Activated CD4-positive, alpha-beta T cell treated with anti-CD3 and anti-CD28 coated beads, Interleukin-2, amount 10 ng/mL, durations not matched to agents 7 days and 5 days (primary cell): ENCODE measurements at regions not wholly inside any gene's neighbourhood (a gene's known extent, or its start where the extent isn't known, plus 50 kb on each side); places are given as distances from the start of the nearest gene placed in this dataset.

ENCODE experiments used
- CTCF ChIA-PET: fragments of 350-600 bp; sonication (Branson Sonifier 250); formaldehyde crosslinking; loops from one replicate; lab custom pipeline; 2021; ENCODE audit warnings: antibody characterized with exemption; lab: Charles Lee
- POLR2A ChIA-PET: fragments of 350-600 bp; sonication (Branson Sonifier 250); formaldehyde crosslinking; loops from one replicate; lab custom pipeline; 2021; ENCODE audit warnings: antibody characterized with exemption; lab: Charles Lee
- DNase-seq: peaks from one replicate; pipeline ENCODE4 v3.0.0-alpha.2; 2020
- H3K27ac Mint-ChIP-seq: one replicate; pipeline ENCODE4 v1.8.0; 2021; ENCODE audit warnings: mild to moderate bottlenecking, moderate library complexity, mixed read lengths
- H3K27me3 Mint-ChIP-seq: one replicate; pipeline ENCODE4 v1.8.0; 2021; ENCODE audit warnings: mixed read lengths
- H3K36me3 Mint-ChIP-seq: one replicate; pipeline ENCODE4 v1.8.0; 2021; ENCODE audit warnings: low read depth, mixed read lengths
- H3K4me1 Mint-ChIP-seq: one replicate; pipeline ENCODE4 v1.8.0; 2021; ENCODE audit warnings: mixed read lengths
- H3K4me3 Mint-ChIP-seq: one replicate; pipeline ENCODE4 v1.8.0; 2021; ENCODE audit warnings: mild to moderate bottlenecking, moderate library complexity, mixed read lengths
- H3K9me3 Mint-ChIP-seq: one replicate; pipeline ENCODE4 v1.8.0; 2021; ENCODE audit warnings: mixed read lengths

- POLR2A ChIA-PET, result no interaction called here
- H3K36me3 Mint-ChIP-seq, result no peaks in the 10 kb centered on the region
- H3K4me3 Mint-ChIP-seq, result no peak overlapping the region
- no peaks in the 10 kb centered on the region for H3K4me1 Mint-ChIP-seq
- no peak for DNase-seq
- H3K27ac Mint-ChIP-seq, result no peak overlapping the region
- peaks cover 8% of the 10 kb centered on the region for H3K9me3 Mint-ChIP-seq
- H3K27me3 Mint-ChIP-seq, result peaks cover 19% of the 10 kb centered on the region
- CTCF ChIA-PET, result no interaction called here
Observed at GRCh38 chr14:62006116-62006731, 244.0 kb downstream of the SNAPC1 start.

GRCh38 chr14:62015243-62015642 is 253.0 kb downstream of the SNAPC1 start:
- ChIA-PET CTCF (no interaction called here), POLR2A (no interaction called here)
- H3K36me3 Mint-ChIP-seq, result no peaks in the 10 kb centered on the region
- no peak for DNase-seq
- H3K4me3 Mint-ChIP-seq, result no peak overlapping the region
- no peaks in the 10 kb centered on the region for H3K4me1 Mint-ChIP-seq
- no peaks in the 10 kb centered on the region for H3K9me3 Mint-ChIP-seq
- H3K27ac Mint-ChIP-seq, result no peak overlapping the region
- peaks cover 11% of the 10 kb centered on the region for H3K27me3 Mint-ChIP-seq

- Mint-ChIP-seq H3K4me3 (no peak overlapping the region), H3K36me3 (no peaks in the 10 kb centered on the region), H3K27me3 (peaks cover 11% of the 10 kb centered on the region), H3K4me1 (no peaks in the 10 kb centered on the region), H3K27ac (no peak overlapping the region), H3K9me3 (no peaks in the 10 kb centered on the region)
- CTCF ChIA-PET, result no interaction called here
- POLR2A ChIA-PET, result no interaction called here
- no peak for DNase-seq
Observed at GRCh38 chr14:62015945-62016344, 253.7 kb downstream of the SNAPC1 start.

GRCh38 chr14:62017651-62018230 is 255.5 kb downstream of the SNAPC1 start:
- no peak for DNase-seq
- no peak overlapping the region for H3K4me3 Mint-ChIP-seq
- H3K36me3 Mint-ChIP-seq, result no peaks in the 10 kb centered on the region
- CTCF ChIA-PET, result no interaction called here
- H3K27me3 Mint-ChIP-seq, result peaks cover 10% of the 10 kb centered on the region
- H3K4me1 Mint-ChIP-seq, result no peaks in the 10 kb centered on the region
- POLR2A ChIA-PET, result no interaction called here
- no peaks in the 10 kb centered on the region for H3K9me3 Mint-ChIP-seq
- no peak overlapping the region for H3K27ac Mint-ChIP-seq

DNA sequence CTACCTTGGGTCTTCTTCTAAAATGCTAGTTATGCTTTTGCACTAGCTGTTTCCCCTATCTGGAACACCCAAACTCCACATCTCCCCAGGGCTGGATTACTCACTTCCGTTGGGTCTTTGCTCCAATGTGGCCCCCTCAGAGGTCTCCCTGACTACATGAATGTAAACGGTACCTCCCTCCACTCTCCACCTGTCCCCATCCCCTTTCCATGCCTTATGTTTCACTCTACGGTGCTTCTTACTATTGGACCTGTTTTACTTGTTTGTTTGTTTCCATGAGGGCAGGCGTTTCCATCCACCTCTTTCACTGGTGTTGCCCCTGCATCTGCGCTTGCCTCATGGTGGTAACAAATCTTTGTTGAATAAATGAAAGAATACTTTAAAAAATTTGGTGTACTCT is 256.4 kb downstream of the SNAPC1 start:
- no peak overlapping the region for H3K4me3 Mint-ChIP-seq
- no peak overlapping the region for H3K27ac Mint-ChIP-seq
- DNase-seq, result no peak
- peaks cover 17% of the 10 kb centered on the region for H3K27me3 Mint-ChIP-seq
- CTCF ChIA-PET, result no interaction called here
- no peaks in the 10 kb centered on the region for H3K9me3 Mint-ChIP-seq
- no peaks in the 10 kb centered on the region for H3K4me1 Mint-ChIP-seq
- POLR2A ChIA-PET, result no interaction called here
- no peaks in the 10 kb centered on the region for H3K36me3 Mint-ChIP-seq

DNA sequence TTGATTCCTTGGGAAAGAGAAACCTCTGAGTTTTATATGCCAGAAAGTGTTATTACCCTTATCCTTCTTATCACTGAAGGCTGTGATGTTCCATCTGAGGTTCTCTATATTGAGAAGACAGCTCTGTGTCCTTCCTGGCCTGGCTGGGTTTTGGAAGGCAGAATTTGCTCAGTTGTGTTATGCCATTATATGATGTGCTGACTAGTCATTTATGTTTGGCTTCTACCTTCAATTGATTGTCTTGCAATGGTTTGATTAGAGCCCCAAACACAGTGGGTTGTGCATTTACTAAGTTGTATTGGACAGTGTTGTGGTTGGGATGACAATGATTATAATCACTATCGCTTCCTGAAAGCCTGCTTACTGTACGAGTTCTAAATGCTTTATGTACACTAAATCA is 265.7 kb downstream of the SNAPC1 start:
- Mint-ChIP-seq H3K4me3 (no peak overlapping the region), H3K9me3 (no peaks in the 10 kb centered on the region), H3K4me1 (no peaks in the 10 kb centered on the region), H3K27ac (no peak overlapping the region), H3K27me3 (peaks cover 18% of the 10 kb centered on the region), H3K36me3 (no peaks in the 10 kb centered on the region)
- no peak for DNase-seq
- ChIA-PET POLR2A (no interaction called here), CTCF (no interaction called here)

- peaks cover 18% of the 10 kb centered on the region for H3K27me3 Mint-ChIP-seq
- H3K36me3 Mint-ChIP-seq, result no peaks in the 10 kb centered on the region
- no peak overlapping the region for H3K27ac Mint-ChIP-seq
- H3K4me3 Mint-ChIP-seq, result no peak overlapping the region
- no peak for DNase-seq
- H3K9me3 Mint-ChIP-seq, result no peaks in the 10 kb centered on the region
- no peaks in the 10 kb centered on the region for H3K4me1 Mint-ChIP-seq
- ChIA-PET POLR2A (interaction anchor here (0.6 kb wide), 1 partner anchor 29 kb away, joined by 4 read pairs; no protein-coding TSS in a partner anchor), CTCF (interaction anchor here (1.4 kb wide), 1 partner anchor 17 kb away, joined by 3 read pairs; no protein-coding TSS in a partner anchor)
Observed at GRCh38 chr14:62029569-62029924, 267.3 kb downstream of the SNAPC1 start.

GRCh38 chr14:62030387-62030786 is 268.2 kb downstream of the SNAPC1 start:
- Mint-ChIP-seq H3K4me3 (no peak overlapping the region), H3K4me1 (no peaks in the 10 kb centered on the region), H3K27ac (no peak overlapping the region), H3K9me3 (no peaks in the 10 kb centered on the region), H3K27me3 (peaks cover 14% of the 10 kb centered on the region), H3K36me3 (no peaks in the 10 kb centered on the region)
- ChIA-PET POLR2A (no interaction called here), CTCF (interaction anchor here (1.4 kb wide), 1 partner anchor 18 kb away, joined by 3 read pairs; no protein-coding TSS in a partner anchor)
- DNase-seq, result no peak

DNA sequence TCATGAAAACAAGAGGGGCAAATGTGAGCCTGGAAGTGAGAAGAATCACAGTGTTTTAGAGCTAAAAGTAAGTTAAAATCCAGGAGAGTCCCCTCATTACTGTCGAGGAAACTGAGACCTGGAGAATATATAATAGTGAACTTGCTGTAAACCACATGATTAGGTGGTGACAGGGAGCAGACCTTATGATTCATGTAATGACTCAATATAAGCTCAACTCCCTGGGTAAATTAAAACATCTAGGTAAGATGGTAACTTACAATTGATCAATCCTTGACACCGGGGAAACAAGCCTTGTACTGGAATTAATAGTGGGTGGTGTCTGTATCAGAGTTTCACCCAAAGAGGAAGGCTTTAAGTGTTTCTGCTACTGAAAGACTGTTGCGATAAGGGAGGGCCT is 269.3 kb downstream of the SNAPC1 start:
- CTCF ChIA-PET, result no interaction called here

GRCh38 chr14:62053188-62053587 is 291.0 kb downstream of the SNAPC1 start:
- no peaks in the 10 kb centered on the region for H3K27me3 Mint-ChIP-seq
- ChIA-PET CTCF (interaction anchor here (0.9 kb wide), 1 partner anchor 18 kb away, joined by 4 read pairs; no protein-coding TSS in a partner anchor), POLR2A (no interaction called here)
- DNase-seq, result no peak
- no peaks in the 10 kb centered on the region for H3K9me3 Mint-ChIP-seq
- no peaks in the 10 kb centered on the region for H3K36me3 Mint-ChIP-seq
- H3K27ac Mint-ChIP-seq, result no peak overlapping the region
- H3K4me3 Mint-ChIP-seq, result no peak overlapping the region
- no peaks in the 10 kb centered on the region for H3K4me1 Mint-ChIP-seq

More for the DNA sequence above, 269.3 kb downstream of the SNAPC1 start:
- peaks cover 14% of the 10 kb centered on the region for H3K27me3 Mint-ChIP-seq
- POLR2A ChIA-PET, result no interaction called here
- H3K36me3 Mint-ChIP-seq, result no peaks in the 10 kb centered on the region
- H3K27ac Mint-ChIP-seq, result no peak overlapping the region
- no peak for DNase-seq
- H3K4me3 Mint-ChIP-seq, result no peak overlapping the region
- H3K4me1 Mint-ChIP-seq, result no peaks in the 10 kb centered on the region
- H3K9me3 Mint-ChIP-seq, result no peaks in the 10 kb centered on the region

DNA sequence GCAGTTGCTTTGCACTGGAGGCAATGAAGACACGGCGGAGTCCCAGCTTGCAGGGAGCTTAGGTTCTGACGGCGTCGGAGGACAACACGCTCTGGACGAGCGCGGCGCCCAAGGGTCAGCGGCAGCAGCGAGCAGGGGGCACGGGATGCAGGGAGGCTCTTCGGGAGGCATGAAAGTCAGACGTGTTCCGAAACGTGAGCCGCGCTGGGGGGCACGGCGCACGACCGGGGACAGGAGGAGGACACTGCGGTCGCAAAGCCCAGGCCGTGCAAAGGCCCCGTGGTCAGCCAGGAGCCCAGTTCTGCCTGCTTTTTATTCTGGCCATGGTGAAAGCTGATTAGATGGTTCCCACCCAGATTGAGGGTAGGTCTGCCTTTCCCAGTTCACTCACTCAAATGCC is 294.6 kb downstream of the SNAPC1 start:
- Mint-ChIP-seq H3K4me1 (no peaks in the 10 kb centered on the region), H3K4me3 (no peak overlapping the region), H3K27ac (no peak overlapping the region), H3K9me3 (no peaks in the 10 kb centered on the region), H3K27me3 (peaks cover 8% of the 10 kb centered on the region), H3K36me3 (no peaks in the 10 kb centered on the region)
- CTCF ChIA-PET, result no interaction called here
- no peak for DNase-seq
- POLR2A ChIA-PET, result no interaction called here

DNA sequence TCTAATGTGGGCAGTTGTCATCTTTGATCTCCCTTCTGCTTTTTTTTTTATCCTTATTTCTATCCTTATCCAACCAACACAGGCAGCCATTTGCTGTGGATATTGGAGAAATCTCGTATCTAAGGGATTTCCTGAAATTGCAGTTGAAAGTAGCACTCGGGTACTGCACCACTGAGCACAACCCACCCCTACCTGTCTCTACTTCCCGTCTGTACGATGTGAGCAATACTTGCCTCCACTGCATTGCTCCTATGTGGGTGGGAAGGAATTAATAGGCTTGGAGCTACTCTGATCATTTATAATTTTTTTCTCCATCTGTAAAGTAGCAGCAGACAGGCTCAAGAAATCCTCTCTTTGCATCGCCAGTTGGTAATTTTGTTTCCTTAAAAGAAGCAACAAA is 300.4 kb downstream of the SNAPC1 start:
- peaks cover 8% of the 10 kb centered on the region for H3K27me3 Mint-ChIP-seq
- no peak for DNase-seq
- no peaks in the 10 kb centered on the region for H3K36me3 Mint-ChIP-seq
- H3K9me3 Mint-ChIP-seq, result no peaks in the 10 kb centered on the region
- ChIA-PET CTCF (no interaction called here), POLR2A (no interaction called here)
- no peak overlapping the region for H3K4me3 Mint-ChIP-seq
- H3K27ac Mint-ChIP-seq, result no peak overlapping the region
- no peaks in the 10 kb centered on the region for H3K4me1 Mint-ChIP-seq

DNA sequence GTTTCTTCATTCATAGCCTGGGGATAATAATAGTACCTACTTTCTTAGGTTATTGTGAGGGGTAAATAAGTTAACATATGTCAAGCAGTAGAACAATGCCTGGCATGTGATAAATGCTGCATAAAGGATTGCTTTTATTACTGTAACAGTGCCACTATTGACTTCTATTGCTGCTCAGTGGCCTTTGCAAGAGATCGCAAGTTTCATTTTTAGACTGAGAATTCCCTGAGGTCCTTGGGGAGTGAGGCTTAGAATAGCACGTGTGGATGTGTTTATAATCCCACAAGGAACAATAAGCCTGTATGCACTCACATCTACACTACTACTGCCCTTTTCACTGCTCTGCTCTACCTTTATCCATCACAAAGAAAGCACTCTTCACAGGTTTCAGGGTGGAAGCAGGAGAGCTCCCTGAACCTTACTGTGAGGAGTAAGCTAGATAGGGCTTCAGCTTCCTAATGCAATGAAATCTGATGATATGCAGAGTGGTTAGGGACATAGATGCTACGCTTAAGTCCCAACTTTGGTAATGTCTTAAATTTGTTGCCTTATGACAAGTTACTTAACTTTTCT is 302.6 kb downstream of the SNAPC1 start:
- Mint-ChIP-seq H3K27me3 (peaks cover 8% of the 10 kb centered on the region), H3K4me3 (no peak overlapping the region), H3K4me1 (no peaks in the 10 kb centered on the region), H3K9me3 (no peaks in the 10 kb centered on the region), H3K36me3 (no peaks in the 10 kb centered on the region), H3K27ac (no peak overlapping the region)
- CTCF ChIA-PET, result no interaction called here
- POLR2A ChIA-PET, result no interaction called here
- no peak for DNase-seq
